Lower lobe of right lung (tissue), 2 donors: ENCODE measurements at regions not wholly inside any gene's neighbourhood (a gene's known extent, or its start where the extent isn't known, plus 50 kb on each side); places are given as distances from the start of the nearest gene placed in this dataset.

ENCODE experiments used
- ATAC-seq, 2 donors: fragments of 200-7000 bp; cut with Tn5 transposase; one replicate each; pipeline ENCODE4 v1.9.1; 2020 to 2022; ENCODE audit warnings: mild to moderate bottlenecking in 2 of 2, moderate library complexity in 2 of 2
- DNase-seq: peaks from one replicate; pipeline ENCODE4 v3.0.0-alpha.2; 2020
- H3K27ac ChIP-seq: fragments of 200-600 bp; one replicate; pipeline ENCODE4 v1.8.0; 2022
- H3K27me3 ChIP-seq: fragments of 200-600 bp; one replicate; pipeline ENCODE4 v1.8.0; 2022; ENCODE audit warnings: low read depth
- H3K36me3 ChIP-seq: fragments of 200-600 bp; one replicate; pipeline ENCODE4 v1.8.0; 2022; ENCODE audit warnings: mild to moderate bottlenecking
- H3K4me1 ChIP-seq: fragments of 200-600 bp; one replicate; pipeline ENCODE4 v1.8.0; 2022
- H3K4me3 ChIP-seq: fragments of 200-600 bp; one replicate; pipeline ENCODE4 v1.8.0; 2022; ENCODE audit warnings: mild to moderate bottlenecking
- H3K9me3 ChIP-seq: fragments of 200-600 bp; one replicate; pipeline ENCODE4 v1.8.0; 2022
- CTCF ChIP-seq: fragments of 200-600 bp; IDR thresholded peaks from one replicate; pipeline ENCODE4 v1.8.0; 2022; ENCODE audit warnings: antibody characterized with exemption, mild to moderate bottlenecking
- intact Hi-C: fragments of 100-400 bp; cut with DNase I; formaldehyde crosslinking; loops from one replicate; pipeline ENCODE4 v1.11.0; 2022
- donor health status: DM: no; HTN: yes; CAD: no; lungs with severe emphysema.

GRCh38 chr17:79667121-79667715, 56.4 kb upstream of the RBFOX3 start:
- Histone ChIP-seq H3K27ac (no peak overlapping the region), H3K27me3 (peaks cover 21% of the 10 kb centered on the region), H3K4me1 (no peaks in the 10 kb centered on the region), H3K9me3 (no peaks in the 10 kb centered on the region), H3K4me3 (no peak overlapping the region), H3K36me3 (no peaks in the 10 kb centered on the region)
- intact Hi-C loops: no loop called here
- ATAC-seq (no peak), DNase-seq (no peak)
- no peak for TF ChIP-seq CTCF

GRCh38 chr17:79666111-79666510, 55.3 kb upstream of the RBFOX3 start:
- Histone ChIP-seq H3K27me3 (peaks cover 18% of the 10 kb centered on the region), H3K4me3 (no peak overlapping the region), H3K4me1 (no peaks in the 10 kb centered on the region), H3K36me3 (no peaks in the 10 kb centered on the region), H3K27ac (no peak overlapping the region), H3K9me3 (peaks cover 7% of the 10 kb centered on the region)
- no peak for TF ChIP-seq CTCF
- no peak for DNase-seq
- no peak for ATAC-seq
- intact Hi-C loops: no loop called here

GRCh38 chr17:79664930-79665737, 54.3 kb upstream of the RBFOX3 start:
- TF ChIP-seq CTCF: no peak
- peaks cover 8% of the 10 kb centered on the region for H3K27me3 ChIP-seq
- H3K9me3 ChIP-seq: peaks cover 8% of the 10 kb centered on the region
- DNase-seq (peak; percentile 86), ATAC-seq (peak; percentile 89)
- intact Hi-C loops: no loop called here
- no peaks in the 10 kb centered on the region for H3K4me1 ChIP-seq
- no peak overlapping the region for H3K27ac ChIP-seq
- H3K36me3 ChIP-seq: no peaks in the 10 kb centered on the region
- peak overlapping the region; percentile 30 for H3K4me3 ChIP-seq

GRCh38 chr17:79661292-79662041, 50.6 kb upstream of the RBFOX3 start:
- H3K36me3 ChIP-seq: no peaks in the 10 kb centered on the region
- no peak overlapping the region for H3K27ac ChIP-seq
- H3K27me3 ChIP-seq: peaks cover 15% of the 10 kb centered on the region
- ATAC-seq (no peak), DNase-seq (no peak)
- H3K4me1 ChIP-seq: no peaks in the 10 kb centered on the region
- H3K4me3 ChIP-seq: no peak overlapping the region
- intact Hi-C loops: no loop called here
- H3K9me3 ChIP-seq: peaks cover 8% of the 10 kb centered on the region
- TF ChIP-seq CTCF: no peak
